Karpas-422 (cell line): ENCODE measurements at regions not wholly inside any gene's neighbourhood (a gene's known extent, or its start where the extent isn't known, plus 50 kb on each side); places are given as distances from the start of the nearest gene placed in this dataset.

Experiments
- DNase-seq: peaks from one replicate; pipeline ENCODE4 v3.0.0-alpha.2; 2015
- H2AFZ ChIP-seq: fragments of 200-600 bp; sonication (generic); 2 replicates; pipeline ENCODE4 v1.6.1; 2014; ENCODE audit warnings: antibody characterized with exemption, low read length, mixed read lengths
- H3K27ac ChIP-seq: fragments of 200-600 bp; sonication (generic); 2 replicates; pipeline ENCODE4 v1.5.1; 2014; ENCODE audit warnings: mild to moderate bottlenecking, low read length, moderate library complexity
- H3K27me3 ChIP-seq: fragments of 200-600 bp; sonication (generic); 2 replicates; pipeline ENCODE4 v1.6.1; 2014; ENCODE audit warnings: low read length, mixed read lengths
- H3K36me3 ChIP-seq: fragments of 200-600 bp; sonication (generic); 2 replicates; pipeline ENCODE4 v1.6.1; 2014; ENCODE audit warnings: low read length, mixed read lengths; ENCODE audit not compliant: insufficient read depth
- H3K4me1 ChIP-seq: fragments of 200-600 bp; sonication (generic); 2 replicates; pipeline ENCODE4 v1.6.1; 2014; ENCODE audit warnings: mild to moderate bottlenecking, low read length, mixed read lengths
- H3K4me2 ChIP-seq: fragments of 200-600 bp; sonication (generic); 2 replicates; pipeline ENCODE4 v1.6.1; 2014; ENCODE audit warnings: low read length, low read depth, mild to moderate bottlenecking; ENCODE audit not compliant: poor library complexity, severe bottlenecking
- H3K4me3 ChIP-seq: fragments of 200-600 bp; sonication (generic); 2 replicates; pipeline ENCODE4 v1.5.1; 2014; ENCODE audit warnings: mild to moderate bottlenecking, antibody characterized with exemption, low read length, mixed read lengths
- H3K79me2 ChIP-seq: fragments of 200-600 bp; sonication (generic); 2 replicates; pipeline ENCODE4 v1.6.1; 2014; ENCODE audit warnings: mild to moderate bottlenecking, low read length, mixed read lengths
- H3K9ac ChIP-seq: fragments of 200-600 bp; sonication (generic); 2 replicates; pipeline ENCODE4 v1.6.0; 2014; ENCODE audit warnings: low read length
- H3K9me2 ChIP-seq: fragments of 200-600 bp; sonication (generic), shearing (Covaris generic); replicated peaks from 2 replicates; pipeline ENCODE4 v1.6.0; 2014; ENCODE audit warnings: mild to moderate bottlenecking, low read length, moderate library complexity; ENCODE audit not compliant: insufficient read depth
- H3K9me3 ChIP-seq: fragments of 300-700, 200-600 bp; sonication (generic); 2 replicates; pipeline ENCODE4 v1.6.1; 2014; ENCODE audit warnings: low read length, mixed read lengths
- H4K20me1 ChIP-seq: fragments of 200-600 bp; sonication (generic); 2 replicates; pipeline ENCODE4 v1.6.1; 2014; ENCODE audit warnings: mild to moderate bottlenecking, antibody characterized with exemption, low read length, low read depth; ENCODE audit not compliant: insufficient read depth

DNA sequence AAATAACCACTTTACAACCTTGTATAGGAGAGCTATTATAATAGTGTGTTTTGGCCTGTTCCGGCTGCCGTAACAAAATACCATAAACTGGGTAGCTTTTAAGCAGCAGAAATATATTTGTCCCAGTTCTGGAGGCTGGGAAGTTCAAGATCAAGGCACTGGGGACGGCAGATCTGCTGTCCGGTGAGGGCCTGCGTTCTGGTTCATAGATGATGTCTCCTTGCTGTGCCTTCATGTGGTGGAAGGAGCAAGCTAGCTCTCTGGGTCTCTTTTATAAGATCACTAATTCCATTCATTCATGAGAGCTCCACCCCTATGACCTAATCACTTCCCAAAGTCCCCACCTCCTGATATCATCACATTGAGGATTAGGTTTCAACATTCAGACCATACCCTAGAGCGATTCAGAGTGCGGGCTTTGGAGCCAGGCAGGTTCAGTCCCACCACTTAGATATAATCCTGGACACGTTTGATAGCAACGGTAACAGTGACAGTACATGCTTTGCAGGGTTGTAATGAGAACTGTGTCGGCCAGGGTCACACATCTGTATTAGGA, 76.2 kb upstream of the ZFHX3 start:
- Histone ChIP-seq H3K9ac (no peak overlapping the region), H2AFZ (no peak overlapping the region), H3K79me2 (no peaks in the 10 kb centered on the region), H3K27me3 (no peaks in the 10 kb centered on the region), H4K20me1 (no peaks in the 10 kb centered on the region), H3K4me2 (no peak overlapping the region), H3K9me3 (no peaks in the 10 kb centered on the region), H3K4me3 (no peak overlapping the region), H3K9me2 (no peaks in the 10 kb centered on the region), H3K27ac (no peak overlapping the region), H3K36me3 (no peaks in the 10 kb centered on the region), H3K4me1 (no peaks in the 10 kb centered on the region)
- DNase-seq: no peak

DNA sequence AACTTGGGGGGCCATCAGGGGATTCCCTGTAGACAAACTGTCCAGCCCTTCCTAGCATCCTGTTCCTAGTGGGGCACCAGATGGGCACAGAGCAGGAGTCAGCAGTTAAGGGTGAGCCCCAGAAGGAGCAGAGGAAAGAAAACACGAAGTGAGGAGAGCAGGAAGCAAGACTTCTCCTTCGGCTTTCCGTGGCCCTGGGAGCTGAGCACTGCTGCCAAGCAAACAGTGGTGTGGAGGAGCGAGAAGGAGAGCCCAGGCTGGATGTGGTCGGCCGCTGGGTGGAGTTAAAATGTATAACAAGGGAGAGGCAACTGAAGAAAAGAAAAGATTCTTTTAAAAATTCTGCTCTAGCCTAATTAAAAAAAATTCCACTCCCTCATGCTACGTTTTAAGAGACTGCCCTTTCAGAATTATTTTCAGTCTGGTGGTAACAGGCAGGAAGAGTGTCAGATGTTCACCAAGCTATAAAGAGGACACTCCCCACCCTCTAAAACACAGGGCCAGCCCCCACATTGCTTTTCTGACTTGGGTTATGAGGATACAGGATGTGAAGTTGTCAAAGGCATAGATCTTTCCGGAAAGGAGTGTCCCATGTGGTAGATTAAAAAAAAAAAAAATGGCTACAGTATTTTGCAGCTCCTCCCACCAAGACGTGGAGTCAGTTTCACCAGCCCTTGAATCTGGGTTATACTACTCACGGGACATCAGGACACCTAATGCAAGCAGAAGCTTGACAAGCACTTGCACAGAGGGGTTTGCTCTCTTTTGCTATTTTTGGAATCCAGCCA, 74.9 kb upstream of the ZFHX3 start:
- no peak overlapping the region for H3K4me3 ChIP-seq
- no peaks in the 10 kb centered on the region for H3K4me1 ChIP-seq
- no peak for DNase-seq
- no peaks in the 10 kb centered on the region for H3K9me3 ChIP-seq
- no peaks in the 10 kb centered on the region for H3K9me2 ChIP-seq
- no peaks in the 10 kb centered on the region for H3K36me3 ChIP-seq
- no peaks in the 10 kb centered on the region for H3K79me2 ChIP-seq
- H4K20me1 ChIP-seq: no peaks in the 10 kb centered on the region
- H3K27me3 ChIP-seq: no peaks in the 10 kb centered on the region
- no peak overlapping the region for H3K4me2 ChIP-seq
- no peak overlapping the region for H2AFZ ChIP-seq
- no peak overlapping the region for H3K9ac ChIP-seq
- H3K27ac ChIP-seq: no peak overlapping the region

DNA sequence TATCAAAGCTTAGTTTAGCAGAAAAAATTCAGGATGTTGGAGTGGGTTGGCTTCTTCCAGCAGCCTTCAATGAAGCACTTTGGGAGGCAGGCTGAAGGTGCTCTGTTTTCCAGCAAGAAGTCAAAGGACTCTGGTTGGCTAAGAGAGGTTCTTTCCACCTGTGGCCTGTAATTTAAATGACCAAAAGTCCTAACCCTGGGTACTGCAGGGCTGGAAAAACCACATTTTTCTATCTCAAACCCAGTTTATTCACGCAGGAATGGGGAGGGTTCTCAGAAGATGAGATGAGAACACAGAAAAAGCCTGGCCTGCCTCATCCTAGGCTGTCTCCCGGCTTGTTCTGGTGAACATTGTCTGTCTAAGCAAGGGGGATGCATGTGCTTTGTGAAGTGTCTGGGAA, 68.6 kb upstream of the ZFHX3 start:
- H3K4me1 ChIP-seq: no peaks in the 10 kb centered on the region
- DNase-seq: no peak

DNA sequence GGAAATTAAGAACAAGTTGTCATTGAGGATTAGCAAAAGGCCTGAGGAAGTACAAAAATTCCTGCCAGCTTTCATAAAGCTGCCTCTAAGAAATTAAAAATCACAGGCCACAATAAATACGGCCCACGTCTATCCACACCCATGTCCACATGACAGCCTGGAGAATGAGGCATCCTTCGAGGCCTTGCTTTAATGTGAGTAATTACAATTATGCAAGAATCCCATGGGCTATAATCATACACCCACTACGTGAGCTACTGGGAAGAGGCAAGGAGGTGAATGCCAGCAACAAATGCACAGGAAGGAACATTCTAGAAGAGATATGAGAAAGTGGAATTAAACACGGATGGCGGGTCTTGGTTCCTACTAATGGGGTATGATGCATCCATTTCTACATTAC, 65.4 kb upstream of the ZFHX3 start:
- Histone ChIP-seq H3K9ac (no peak overlapping the region), H3K27ac (no peak overlapping the region), H2AFZ (no peak overlapping the region), H3K4me2 (no peak overlapping the region), H3K9me3 (no peaks in the 10 kb centered on the region), H3K79me2 (no peaks in the 10 kb centered on the region), H3K4me3 (no peak overlapping the region), H3K27me3 (no peaks in the 10 kb centered on the region), H3K4me1 (no peaks in the 10 kb centered on the region), H4K20me1 (no peaks in the 10 kb centered on the region), H3K9me2 (no peaks in the 10 kb centered on the region), H3K36me3 (no peaks in the 10 kb centered on the region)
- DNase-seq: no peak

More for the DNA sequence above, 68.6 kb upstream of the ZFHX3 start:
- Histone ChIP-seq H3K36me3 (no peaks in the 10 kb centered on the region), H3K9me3 (no peaks in the 10 kb centered on the region), H2AFZ (no peak overlapping the region), H3K79me2 (no peaks in the 10 kb centered on the region), H3K9me2 (no peaks in the 10 kb centered on the region), H3K4me3 (no peak overlapping the region), H4K20me1 (no peaks in the 10 kb centered on the region), H3K9ac (no peak overlapping the region), H3K27me3 (no peaks in the 10 kb centered on the region), H3K4me2 (no peak overlapping the region), H3K27ac (no peak overlapping the region)

DNA sequence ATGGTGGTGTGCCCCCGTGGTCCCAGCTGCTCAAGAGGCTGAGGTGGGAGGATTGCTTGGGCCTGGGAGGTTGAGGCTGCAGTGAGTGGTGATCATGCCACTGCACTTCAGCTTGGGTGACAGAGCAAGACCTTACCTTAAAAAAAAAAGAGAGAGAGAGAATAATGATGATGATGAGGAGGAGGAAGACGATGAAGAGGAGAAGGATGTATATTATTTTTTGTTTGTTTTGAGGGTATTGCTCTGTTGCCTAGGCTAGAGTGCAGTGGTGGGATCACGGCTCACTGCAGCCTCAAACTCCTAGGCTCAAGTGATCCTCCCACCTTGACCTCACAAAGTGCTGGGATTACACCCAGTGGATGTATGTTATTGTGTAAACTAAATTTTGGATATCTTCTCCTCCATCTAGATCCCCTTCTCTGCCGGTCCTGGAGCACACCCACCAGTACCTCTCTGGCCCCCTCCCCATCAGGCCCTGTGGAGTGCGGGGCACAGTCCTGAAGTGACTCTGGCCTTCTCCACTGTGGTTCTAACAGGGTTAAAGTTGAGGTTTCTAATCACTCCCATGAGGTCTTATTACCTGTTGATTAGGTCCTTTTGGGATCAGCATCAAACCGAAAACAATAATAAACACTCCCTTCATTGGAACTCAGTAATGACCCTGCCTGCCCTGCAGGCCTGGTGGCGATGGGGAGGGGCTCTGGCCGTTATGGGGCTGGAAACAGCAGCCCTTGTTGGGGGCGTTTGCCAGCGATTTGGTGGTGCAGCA, 60.5 kb upstream of the ZFHX3 start:
- DNase-seq: no peak
- H3K9me3 ChIP-seq: no peaks in the 10 kb centered on the region
- no peak overlapping the region for H2AFZ ChIP-seq
- H3K4me1 ChIP-seq: no peaks in the 10 kb centered on the region
- no peak overlapping the region for H3K9ac ChIP-seq
- no peaks in the 10 kb centered on the region for H3K27me3 ChIP-seq
- H3K4me2 ChIP-seq: no peak overlapping the region
- H4K20me1 ChIP-seq: no peaks in the 10 kb centered on the region
- H3K4me3 ChIP-seq: no peak overlapping the region
- H3K27ac ChIP-seq: no peak overlapping the region
- H3K9me2 ChIP-seq: no peaks in the 10 kb centered on the region
- H3K36me3 ChIP-seq: no peaks in the 10 kb centered on the region
- H3K79me2 ChIP-seq: no peaks in the 10 kb centered on the region

DNA sequence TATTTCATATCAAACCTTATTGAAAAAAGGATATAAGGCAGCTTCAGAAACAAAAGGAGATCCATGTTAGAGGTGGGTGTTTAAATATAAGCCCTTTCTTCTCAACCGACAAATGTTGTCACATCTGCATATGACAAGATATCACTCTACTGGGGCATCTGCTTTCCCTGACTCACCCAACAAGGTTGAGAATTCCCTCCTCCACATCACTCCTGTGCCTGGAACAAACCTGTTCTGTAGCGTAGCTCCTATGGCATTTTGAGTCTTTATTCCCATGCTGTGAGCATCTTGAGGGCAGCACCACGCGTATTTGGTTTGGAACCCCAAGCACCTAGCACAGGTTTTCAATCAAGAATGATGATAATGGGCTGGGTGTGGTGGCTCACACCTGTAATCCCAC, 59.4 kb upstream of the ZFHX3 start:
- H3K79me2 ChIP-seq: no peaks in the 10 kb centered on the region
- H3K27ac ChIP-seq: no peak overlapping the region
- H3K4me1 ChIP-seq: no peaks in the 10 kb centered on the region
- H3K9me2 ChIP-seq: no peaks in the 10 kb centered on the region
- no peaks in the 10 kb centered on the region for H3K36me3 ChIP-seq
- H3K4me3 ChIP-seq: no peak overlapping the region
- H3K9me3 ChIP-seq: no peaks in the 10 kb centered on the region
- DNase-seq: no peak
- H3K27me3 ChIP-seq: no peaks in the 10 kb centered on the region
- no peak overlapping the region for H2AFZ ChIP-seq
- H3K9ac ChIP-seq: no peak overlapping the region
- no peak overlapping the region for H3K4me2 ChIP-seq
- no peaks in the 10 kb centered on the region for H4K20me1 ChIP-seq

DNA sequence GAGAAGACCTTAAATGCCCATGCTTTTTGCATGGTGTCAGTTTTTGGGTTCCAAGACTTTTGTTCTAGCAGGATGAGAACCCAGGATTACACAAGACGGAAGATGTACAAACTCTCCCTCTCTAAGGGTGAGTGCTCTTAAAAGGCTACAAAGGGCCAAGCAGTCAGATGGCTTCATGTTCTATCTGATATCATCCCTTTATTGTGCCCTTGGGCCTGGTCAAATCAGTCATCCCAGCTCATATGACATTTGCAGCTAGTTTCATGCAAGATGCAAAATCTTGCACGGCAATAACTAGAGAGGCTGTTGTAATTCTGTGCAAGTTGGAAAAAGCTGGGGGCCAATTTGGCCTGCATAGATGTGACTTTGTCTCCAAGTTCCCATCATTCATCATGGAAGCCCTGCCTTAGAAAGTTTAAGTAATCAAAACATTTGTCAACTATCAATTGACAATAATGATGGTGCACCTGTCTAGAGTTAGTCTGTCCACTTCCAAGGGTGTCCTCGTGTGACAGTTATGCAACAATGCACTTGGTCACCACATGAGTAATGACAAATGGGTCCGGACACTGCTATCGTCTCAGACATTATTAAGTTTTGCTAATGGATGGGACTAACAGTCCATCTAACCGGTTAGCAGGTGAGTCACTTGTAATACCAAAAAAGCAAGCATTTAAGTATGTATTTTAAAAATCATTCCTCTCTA, 58.6 kb upstream of the ZFHX3 start:
- H3K27me3 ChIP-seq: no peaks in the 10 kb centered on the region

DNA sequence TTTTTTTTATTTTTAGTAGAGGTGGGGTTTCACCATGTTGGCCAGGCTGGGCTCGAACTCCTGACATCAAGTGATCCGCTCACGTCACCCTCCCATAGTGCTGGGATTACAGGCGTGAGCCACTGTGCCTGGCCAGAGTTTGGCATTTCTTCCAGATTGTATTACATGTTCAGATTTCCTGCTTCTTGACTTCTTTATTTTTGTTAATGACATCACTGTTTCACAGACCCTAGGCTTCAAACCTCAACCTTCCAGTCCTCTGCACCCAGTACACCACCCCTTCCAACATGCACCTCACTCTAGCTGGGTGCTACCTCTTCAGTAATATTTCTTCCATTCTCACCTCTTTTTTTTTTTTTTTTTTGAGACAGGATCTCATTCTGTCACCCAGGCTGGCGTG, 53.6 kb upstream of the ZFHX3 start:
- H3K79me2 ChIP-seq: no peaks in the 10 kb centered on the region
- no peaks in the 10 kb centered on the region for H3K9me2 ChIP-seq
- no peak for DNase-seq
- H3K4me1 ChIP-seq: no peaks in the 10 kb centered on the region
- no peak overlapping the region for H3K9ac ChIP-seq
- no peak overlapping the region for H3K27ac ChIP-seq
- no peaks in the 10 kb centered on the region for H4K20me1 ChIP-seq
- H3K9me3 ChIP-seq: no peaks in the 10 kb centered on the region
- no peak overlapping the region for H3K4me2 ChIP-seq
- H3K4me3 ChIP-seq: no peak overlapping the region
- H2AFZ ChIP-seq: no peak overlapping the region
- H3K27me3 ChIP-seq: no peaks in the 10 kb centered on the region
- no peaks in the 10 kb centered on the region for H3K36me3 ChIP-seq

More for the DNA sequence above, 58.6 kb upstream of the ZFHX3 start:
- Histone ChIP-seq H3K4me1 (no peaks in the 10 kb centered on the region), H4K20me1 (no peaks in the 10 kb centered on the region), H3K79me2 (no peaks in the 10 kb centered on the region), H3K4me2 (no peak overlapping the region), H3K9ac (no peak overlapping the region), H3K27ac (no peak overlapping the region), H3K9me2 (no peaks in the 10 kb centered on the region), H3K4me3 (no peak overlapping the region), H3K9me3 (no peaks in the 10 kb centered on the region), H3K36me3 (no peaks in the 10 kb centered on the region), H2AFZ (no peak overlapping the region)
- no peak for DNase-seq
